Neutrophil (primary cell): ENCODE measurements at regions not wholly inside any gene's neighbourhood (a gene's known extent, or its start where the extent isn't known, plus 50 kb on each side); places are given as distances from the start of the nearest gene placed in this dataset.
"Not testable (repeated sequence)": the region's sequence is repeated elsewhere in the genome, so short reads cannot be mapped to it uniquely, and the experiment has no call there.

ENCODE experiments used
- H3K27ac ChIP-seq: fragments of 200-600 bp; sonication (generic); 2 replicates; pipeline ENCODE4 v1.5.1; 2016; ENCODE audit warnings: mild to moderate bottlenecking, moderate library complexity
- H3K27me3 ChIP-seq: fragments of 200-600 bp; sonication (generic); 2 replicates; pipeline ENCODE4 v1.6.0; 2016; ENCODE audit warnings: mild to moderate bottlenecking
- H3K36me3 ChIP-seq: fragments of 200-600 bp; sonication (generic); 2 replicates; pipeline ENCODE4 v1.5.1; 2017
- H3K4me1 ChIP-seq, 2 experiments: fragments of 200-600 bp in 1 of 2; sonication (generic) in 1 of 2; 1 replicate in 1 of 2; 2 replicates in 1 of 2; pipeline versions ENCODE4 v1.5.1 to v1.6.1; 2013 to 2016; ENCODE audit warnings: low read depth in 1 of 2, low read length in 1 of 2, mild to moderate bottlenecking in 1 of 2, moderate library complexity in 1 of 2; ENCODE audit not compliant: control insufficient read depth in 1 of 2, insufficient read depth in 1 of 2
- H3K4me3 ChIP-seq, 2 experiments: fragments of 200-600 bp in 1 of 2; sonication (generic) in 1 of 2; 1 replicate in 1 of 2; 2 replicates in 1 of 2; pipeline ENCODE4 v1.5.1; 2013 to 2016; ENCODE audit warnings: low read depth in 1 of 2, low read length in 1 of 2, mild to moderate bottlenecking in 1 of 2, moderate library complexity in 1 of 2
- H3K9me3 ChIP-seq: fragments of 200-600 bp; sonication (generic); 2 replicates; pipeline ENCODE4 v1.5.1; 2016
- TF ChIP-seq, protein P1 (sequence below): fragments of 200-600 bp; sonication (generic); IDR thresholded peaks from 2 replicates; pipeline ENCODE4 v1.5.1; 2016; ENCODE audit warnings: antibody characterized with exemption

DNA sequence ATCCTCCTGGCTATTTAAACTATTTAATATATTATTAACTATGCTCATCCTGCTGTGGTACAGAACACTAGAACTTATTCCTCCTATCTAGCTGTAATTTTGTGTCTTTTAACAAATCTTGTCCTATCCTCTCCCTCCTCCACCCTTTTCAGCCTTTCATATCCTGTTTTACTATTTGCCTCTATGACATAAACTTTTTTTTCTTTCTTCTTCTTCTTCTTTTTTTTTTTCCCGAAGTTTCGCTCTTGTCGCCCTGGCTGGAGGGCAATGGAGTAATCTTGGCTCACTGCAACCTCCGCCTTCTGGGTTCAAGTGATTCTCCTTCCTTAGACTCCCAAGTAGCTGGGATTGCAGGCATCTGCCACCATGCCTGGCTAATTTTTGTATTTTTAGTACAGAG, 201.5 kb downstream of the LPIN1 start:
- no peaks in the 10 kb centered on the region for H3K9me3 ChIP-seq
- no peak overlapping the region for H3K4me3 ChIP-seq
- peaks cover 4 to 5% of the 10 kb centered on the region in 2 experiments for H3K4me1 ChIP-seq
- no peak overlapping the region for H3K27ac ChIP-seq
- no peaks in the 10 kb centered on the region for H3K36me3 ChIP-seq
- TF ChIP-seq, protein P1, sequence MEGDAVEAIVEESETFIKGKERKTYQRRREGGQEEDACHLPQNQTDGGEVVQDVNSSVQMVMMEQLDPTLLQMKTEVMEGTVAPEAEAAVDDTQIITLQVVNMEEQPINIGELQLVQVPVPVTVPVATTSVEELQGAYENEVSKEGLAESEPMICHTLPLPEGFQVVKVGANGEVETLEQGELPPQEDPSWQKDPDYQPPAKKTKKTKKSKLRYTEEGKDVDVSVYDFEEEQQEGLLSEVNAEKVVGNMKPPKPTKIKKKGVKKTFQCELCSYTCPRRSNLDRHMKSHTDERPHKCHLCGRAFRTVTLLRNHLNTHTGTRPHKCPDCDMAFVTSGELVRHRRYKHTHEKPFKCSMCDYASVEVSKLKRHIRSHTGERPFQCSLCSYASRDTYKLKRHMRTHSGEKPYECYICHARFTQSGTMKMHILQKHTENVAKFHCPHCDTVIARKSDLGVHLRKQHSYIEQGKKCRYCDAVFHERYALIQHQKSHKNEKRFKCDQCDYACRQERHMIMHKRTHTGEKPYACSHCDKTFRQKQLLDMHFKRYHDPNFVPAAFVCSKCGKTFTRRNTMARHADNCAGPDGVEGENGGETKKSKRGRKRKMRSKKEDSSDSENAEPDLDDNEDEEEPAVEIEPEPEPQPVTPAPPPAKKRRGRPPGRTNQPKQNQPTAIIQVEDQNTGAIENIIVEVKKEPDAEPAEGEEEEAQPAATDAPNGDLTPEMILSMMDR: no peak
- no peaks in the 10 kb centered on the region for H3K27me3 ChIP-seq

DNA sequence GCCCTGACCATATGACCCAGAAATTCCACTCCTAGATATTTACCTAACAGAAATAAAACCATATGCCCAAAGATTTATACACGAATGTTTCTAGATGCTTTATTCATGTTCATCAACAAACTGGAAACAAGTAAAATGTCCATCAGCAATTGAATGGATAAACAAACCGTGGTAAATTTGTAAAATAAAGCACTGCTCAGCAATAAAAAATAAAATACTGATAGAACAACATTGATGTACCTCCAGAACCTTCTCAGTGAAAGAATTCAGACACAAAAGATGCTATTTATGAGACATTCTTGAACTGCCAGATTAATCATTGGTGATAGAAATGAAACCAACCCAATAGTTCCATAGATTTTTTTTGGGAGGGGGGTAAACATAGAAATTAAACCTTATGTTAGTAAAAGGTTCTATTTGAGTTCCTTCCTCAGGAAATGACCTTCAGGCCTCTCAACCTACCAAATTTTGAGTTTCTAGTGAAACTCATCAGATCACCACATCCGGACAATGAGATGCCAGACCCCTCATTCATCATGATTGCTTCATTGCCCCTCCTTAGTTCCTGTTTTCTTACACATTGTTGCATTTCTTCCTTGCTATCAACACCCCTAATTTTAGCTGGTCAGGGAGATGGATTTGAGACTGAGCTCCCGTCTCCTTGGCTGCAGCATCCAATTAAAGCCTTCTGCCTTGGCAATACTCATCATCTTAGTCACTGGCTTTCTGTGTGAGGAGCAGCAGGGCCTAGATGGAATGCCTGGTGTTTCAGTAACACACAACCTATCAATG, 203.5 kb downstream of the LPIN1 start:
- peaks cover 4 to 5% of the 10 kb centered on the region in 2 experiments for H3K4me1 ChIP-seq

DNA sequence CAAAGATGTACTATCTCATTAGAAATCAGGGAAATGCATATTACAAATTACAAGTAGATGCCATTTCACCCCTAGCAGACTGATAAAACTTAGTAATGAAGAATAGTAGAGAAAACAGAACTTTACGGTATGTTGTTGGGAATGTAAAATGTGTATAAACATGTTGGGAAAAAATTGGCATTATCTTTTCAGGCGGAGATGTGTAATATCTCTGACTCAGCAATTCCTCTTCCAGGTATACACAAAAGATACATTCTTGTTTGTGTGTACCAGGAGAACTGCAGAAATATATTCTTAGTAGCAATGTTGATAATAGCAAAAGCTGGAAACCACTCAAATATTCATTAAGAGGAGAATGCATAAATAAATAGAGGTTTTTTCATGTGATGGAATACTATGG, 204.5 kb downstream of the LPIN1 start:
- TF ChIP-seq, protein P1: no peak
- H3K4me1 ChIP-seq: peaks cover 5 to 7% of the 10 kb centered on the region in 2 experiments
- H3K9me3 ChIP-seq: no peaks in the 10 kb centered on the region
- H3K27me3 ChIP-seq: peaks cover 4% of the 10 kb centered on the region
- no peaks in the 10 kb centered on the region for H3K36me3 ChIP-seq
- no peak overlapping the region for H3K4me3 ChIP-seq
- no peak overlapping the region for H3K27ac ChIP-seq

More for the DNA sequence above, 203.5 kb downstream of the LPIN1 start:
- Histone ChIP-seq H3K27me3 (no peaks in the 10 kb centered on the region), H3K9me3 (no peaks in the 10 kb centered on the region), H3K4me3 (no peak overlapping the region), H3K27ac (no peak overlapping the region), H3K36me3 (no peaks in the 10 kb centered on the region)
- TF ChIP-seq, protein P1: no peak

DNA sequence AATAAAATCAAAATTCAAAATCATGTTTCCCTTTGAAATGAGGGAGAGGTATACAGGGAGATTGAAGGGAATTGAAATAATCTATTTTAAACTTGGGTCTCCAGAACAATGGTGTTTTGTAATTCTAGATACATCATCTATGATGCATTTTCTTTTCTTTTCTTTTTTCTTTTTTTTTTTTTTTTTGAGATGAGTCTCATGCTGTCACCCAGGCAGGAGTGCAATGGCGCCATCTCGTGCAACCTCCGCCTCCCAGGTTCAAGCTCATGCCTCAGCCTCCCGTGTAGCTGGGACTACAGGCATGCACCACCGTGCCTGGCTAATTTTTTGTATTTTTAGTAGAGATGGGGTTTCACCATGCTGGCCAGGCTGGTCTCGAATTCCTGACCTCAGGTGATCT, 205.1 kb downstream of the LPIN1 start:
- H3K27me3 ChIP-seq: not testable (repeated sequence)

DNA sequence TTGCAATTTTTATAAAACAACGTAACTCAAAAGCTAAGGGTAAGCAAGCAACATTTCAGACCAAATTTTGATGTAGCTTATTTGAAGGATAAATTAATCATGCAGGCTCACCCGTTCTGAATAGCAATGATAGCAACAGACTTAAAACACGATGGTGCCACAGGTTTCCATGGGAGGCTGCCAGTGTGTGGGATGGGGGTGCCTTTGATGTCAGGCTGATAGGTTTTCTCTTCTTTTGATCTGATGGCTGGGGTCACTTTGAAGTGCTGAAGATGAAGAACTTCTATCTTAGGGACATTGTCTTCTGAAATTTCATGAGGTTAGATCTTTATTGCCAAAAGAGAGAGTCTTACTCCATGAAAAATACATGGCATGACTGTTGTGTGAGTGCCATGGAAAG, 206.8 kb downstream of the LPIN1 start:
- no peak overlapping the region for H3K27ac ChIP-seq
- no peaks in the 10 kb centered on the region for H3K36me3 ChIP-seq
- H3K9me3 ChIP-seq: no peaks in the 10 kb centered on the region
- TF ChIP-seq, protein P1: no peak
- peaks cover 4% of the 10 kb centered on the region for H3K27me3 ChIP-seq
- peaks cover 5 to 7% of the 10 kb centered on the region in 2 experiments for H3K4me1 ChIP-seq
- no peak overlapping the region for H3K4me3 ChIP-seq

More for the DNA sequence above, 205.1 kb downstream of the LPIN1 start:
- H3K4me3 ChIP-seq, H3K9me3 ChIP-seq, H3K27ac ChIP-seq, H3K36me3 ChIP-seq, H3K4me1 ChIP-seq: not testable (repeated sequence)

DNA sequence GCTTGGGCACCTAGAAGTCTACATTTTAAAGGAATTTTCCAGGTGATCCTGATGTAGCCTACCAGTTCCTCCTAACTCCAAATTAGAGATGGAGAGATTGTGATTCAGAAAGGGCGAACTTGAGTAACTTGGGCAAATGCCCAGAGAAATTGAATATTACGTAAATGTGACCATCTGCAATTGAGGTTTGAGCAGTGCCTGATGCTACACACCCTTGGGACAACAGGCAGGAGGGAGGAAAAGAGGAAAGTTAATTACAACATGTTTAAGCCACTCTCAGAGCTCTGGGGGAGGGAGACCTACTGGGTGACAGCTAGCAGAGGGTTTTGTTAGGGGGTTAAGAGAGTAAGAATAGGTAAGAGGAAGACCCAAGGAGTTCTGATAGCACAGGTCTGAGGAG, 208.9 kb downstream of the LPIN1 start:
- H3K36me3 ChIP-seq: no peaks in the 10 kb centered on the region
- no peak overlapping the region for H3K4me3 ChIP-seq
- no peak overlapping the region for H3K27ac ChIP-seq
- peaks cover 2 to 5% of the 10 kb centered on the region in 2 experiments for H3K4me1 ChIP-seq
- H3K27me3 ChIP-seq: peaks cover 4% of the 10 kb centered on the region
- H3K9me3 ChIP-seq: no peaks in the 10 kb centered on the region
- TF ChIP-seq, protein P1: no peak
